ENCODE measurements at regions not wholly inside any gene's neighbourhood (a gene's known extent, or its start where the extent isn't known, plus 50 kb on each side); places are given as distances from the start of the nearest gene placed in this dataset.

GRCh38 chr4:143273160-143273917 lies 63.3 kb upstream of the GAB1 start:
- DNase-seq = no peak
- TF ChIP-seq, protein P1, sequence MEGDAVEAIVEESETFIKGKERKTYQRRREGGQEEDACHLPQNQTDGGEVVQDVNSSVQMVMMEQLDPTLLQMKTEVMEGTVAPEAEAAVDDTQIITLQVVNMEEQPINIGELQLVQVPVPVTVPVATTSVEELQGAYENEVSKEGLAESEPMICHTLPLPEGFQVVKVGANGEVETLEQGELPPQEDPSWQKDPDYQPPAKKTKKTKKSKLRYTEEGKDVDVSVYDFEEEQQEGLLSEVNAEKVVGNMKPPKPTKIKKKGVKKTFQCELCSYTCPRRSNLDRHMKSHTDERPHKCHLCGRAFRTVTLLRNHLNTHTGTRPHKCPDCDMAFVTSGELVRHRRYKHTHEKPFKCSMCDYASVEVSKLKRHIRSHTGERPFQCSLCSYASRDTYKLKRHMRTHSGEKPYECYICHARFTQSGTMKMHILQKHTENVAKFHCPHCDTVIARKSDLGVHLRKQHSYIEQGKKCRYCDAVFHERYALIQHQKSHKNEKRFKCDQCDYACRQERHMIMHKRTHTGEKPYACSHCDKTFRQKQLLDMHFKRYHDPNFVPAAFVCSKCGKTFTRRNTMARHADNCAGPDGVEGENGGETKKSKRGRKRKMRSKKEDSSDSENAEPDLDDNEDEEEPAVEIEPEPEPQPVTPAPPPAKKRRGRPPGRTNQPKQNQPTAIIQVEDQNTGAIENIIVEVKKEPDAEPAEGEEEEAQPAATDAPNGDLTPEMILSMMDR (IDR thresholded peaks at IDR 0.05) = no peak

GRCh38 chr4:143280861-143281260 lies 55.8 kb upstream of the GAB1 start:
- intact Hi-C loops (cut with DNase I) = loop anchor here in 4 of 10 donors (10.0 kb wide), 4 partner anchors 54 to 124 kb away; partner anchors contain the start of gene GAB1 (in 1 of the 4)
- Histone ChIP-seq H3K27me3 (no peaks in the 10 kb centered on the region), H3K4me1 (peaks cover 0 to 31% (median 13%) of the 10 kb centered on the region in 9 donors), H3K36me3 (no peaks in the 10 kb centered on the region), H3K9me3 (no peaks in the 10 kb centered on the region), H3K4me3 (no peak overlapping the region), H3K27ac (peak overlapping the region in 6 of 10 donors; percentile 6 to 65 (median 53))
- no peak for DNase-seq
- no peak for ATAC-seq
- TF ChIP-seq, protein P1 (IDR thresholded peaks at IDR 0.05) = no peak
- WGBS, 2 donors = 94% methylated on average over 2 of the region's 2 CpGs

More at GRCh38 chr4:143273160-143273917, 63.3 kb upstream of the GAB1 start:
- Histone ChIP-seq H3K27ac (no peak overlapping the region), H3K4me3 (no peak overlapping the region), H3K9me3 (peaks cover 0 to 10% (median 0%) of the 10 kb centered on the region in 11 donors), H3K27me3 (no peaks in the 10 kb centered on the region), H3K4me1 (no peaks in the 10 kb centered on the region), H3K36me3 (no peaks in the 10 kb centered on the region)
- intact Hi-C loops (cut with DNase I) = no loop called here
- no peak for ATAC-seq
- 96 to 98% methylated on average over 6 of the region's 6 CpGs for WGBS, 2 donors

DNA sequence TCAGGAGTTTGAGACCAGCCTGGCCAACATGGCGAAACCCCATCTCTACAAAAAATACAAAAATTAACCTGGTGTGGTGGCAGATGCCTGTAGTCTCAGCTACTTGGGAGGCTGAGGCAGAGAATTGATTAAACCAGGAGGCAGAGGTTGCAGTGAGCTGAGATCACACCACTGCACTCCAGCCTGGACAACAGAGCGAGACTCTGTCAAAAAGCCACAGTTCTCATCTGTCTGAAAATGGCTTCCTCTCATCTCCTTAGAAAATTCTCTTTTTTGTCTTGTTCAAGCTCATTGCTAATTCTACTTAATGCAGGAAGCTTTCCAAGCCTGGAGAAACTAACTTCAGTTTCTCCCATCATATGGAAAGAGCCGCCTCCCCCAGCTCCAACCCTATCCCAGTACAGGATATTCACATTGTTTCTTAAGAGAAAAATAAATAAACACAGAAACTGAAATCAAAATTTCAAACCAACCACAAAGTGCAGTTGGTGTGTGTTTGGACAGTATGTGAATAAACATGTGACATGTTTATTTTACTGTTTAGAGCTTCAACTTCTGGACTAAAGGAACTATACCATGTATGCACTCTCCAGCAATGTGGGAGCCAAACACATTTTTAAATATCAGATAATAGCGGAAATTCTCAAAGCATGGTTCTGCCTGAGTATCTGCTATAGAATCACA lies 55.0 kb upstream of the GAB1 start:
- Histone ChIP-seq H3K4me1 (peaks cover 0 to 39% (median 19%) of the 10 kb centered on the region in 9 donors), H3K9me3 (no peaks in the 10 kb centered on the region), H3K27me3 (no peaks in the 10 kb centered on the region), H3K27ac (peak overlapping the region in 7 of 10 donors; percentile 4 to 65 (median 49)), H3K36me3 (no peaks in the 10 kb centered on the region), H3K4me3 (no peak overlapping the region)
- DNase-seq (no peak), ATAC-seq (peak in 1 of 8 donors; percentile 11)
- 77 to 79% methylated on average over 4 of the region's 4 CpGs for WGBS, 2 donors
- TF ChIP-seq, protein P1 (IDR thresholded peaks at IDR 0.05) = no peak
- intact Hi-C loops (cut with DNase I) = loop anchor here in 4 of 10 donors (10.0 kb wide), 4 partner anchors 53 to 123 kb away; partner anchors contain the start of gene GAB1 (in 1 of the 4)

- Histone ChIP-seq H3K27me3 (no peaks in the 10 kb centered on the region), H3K27ac (peak overlapping the region in 8 of 10 donors; percentile 13 to 65 (median 53)), H3K4me1 (peaks cover 0 to 45% (median 25%) of the 10 kb centered on the region in 9 donors), H3K36me3 (no peaks in the 10 kb centered on the region), H3K4me3 (no peak overlapping the region), H3K9me3 (no peaks in the 10 kb centered on the region)
- intact Hi-C loops (cut with DNase I) = loop anchor here in 4 of 10 donors (10.0 kb wide), 4 partner anchors 53 to 123 kb away; partner anchors contain the start of gene GAB1 (in 1 of the 4)
- ATAC-seq (peak; percentile 69 to 86 (median 80)), DNase-seq (peak; percentile 44 to 62)
- 38 to 45% methylated on average over 3 of the region's 3 CpGs for WGBS, 2 donors
- TF ChIP-seq, protein P1 (IDR thresholded peaks at IDR 0.05) = no peak
These were observed 54.4 kb upstream of the GAB1 start for GRCh38 chr4:143282211-143282707.

Data from heart right ventricle (tissue), 16 donors.